CD4-positive, alpha-beta T cell treated with Interferon alpha-2 for 1 hour (primary cell): ENCODE measurements at regions not wholly inside any gene's neighbourhood (a gene's known extent, or its start where the extent isn't known, plus 50 kb on each side); places are given as distances from the start of the nearest gene placed in this dataset.

Experiments
- DNase-seq, 2 donors: peaks; one replicate each; pipeline ENCODE4 v3.0.0-alpha.2; 2020 to 2022

- no peak for DNase-seq
Observed at GRCh38 chr13:105825071-105825470, 710.4 kb downstream of the EFNB2 start.

- no peak for DNase-seq
Observed at GRCh38 chr13:105821337-105821736, 714.1 kb downstream of the EFNB2 start.

DNA sequence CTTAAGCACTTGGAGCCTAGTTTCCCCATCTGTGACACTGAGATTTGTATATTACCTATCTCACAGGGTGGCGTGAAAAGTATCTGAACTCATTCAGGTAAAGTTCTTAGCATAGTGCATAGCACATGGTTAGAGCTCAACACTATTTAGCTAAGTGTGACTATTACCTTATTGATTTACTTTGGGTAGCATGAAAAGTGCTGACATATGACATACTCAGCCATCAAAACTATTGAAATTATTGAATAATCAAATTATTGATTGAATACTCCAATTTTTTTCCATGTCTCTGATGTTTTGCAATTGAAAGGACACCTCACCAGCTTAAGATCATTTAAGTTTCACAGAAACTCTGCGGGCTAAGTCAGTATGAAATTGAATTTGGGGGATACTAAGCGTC lies 715.0 kb downstream of the EFNB2 start:
- DNase-seq, result no peak

DNA sequence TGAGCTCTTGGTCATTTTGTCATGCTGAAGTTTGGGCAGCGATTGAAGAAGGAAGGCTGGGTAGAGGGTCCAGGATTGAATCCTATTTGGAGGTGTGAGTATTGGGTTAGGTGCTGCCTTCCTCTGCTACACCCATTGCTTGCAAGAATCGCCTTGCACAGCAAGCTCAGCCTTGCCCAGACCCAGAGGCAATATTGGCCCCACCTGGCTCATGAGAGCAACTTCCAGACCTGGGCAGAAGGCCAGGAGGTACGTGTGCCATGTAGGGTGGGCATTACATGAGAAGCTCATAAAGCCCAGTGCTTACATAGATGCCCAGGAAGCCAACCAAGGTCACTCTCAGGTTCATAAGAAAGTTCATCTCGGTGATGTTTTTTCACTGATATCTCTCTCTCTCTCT lies 718.0 kb downstream of the EFNB2 start:
- DNase-seq, result no peak

GRCh38 chr13:105816994-105817393 lies 718.5 kb downstream of the EFNB2 start:
- DNase-seq, result no peak

GRCh38 chr13:105814902-105815250 lies 720.6 kb downstream of the EFNB2 start:
- no peak for DNase-seq

DNA sequence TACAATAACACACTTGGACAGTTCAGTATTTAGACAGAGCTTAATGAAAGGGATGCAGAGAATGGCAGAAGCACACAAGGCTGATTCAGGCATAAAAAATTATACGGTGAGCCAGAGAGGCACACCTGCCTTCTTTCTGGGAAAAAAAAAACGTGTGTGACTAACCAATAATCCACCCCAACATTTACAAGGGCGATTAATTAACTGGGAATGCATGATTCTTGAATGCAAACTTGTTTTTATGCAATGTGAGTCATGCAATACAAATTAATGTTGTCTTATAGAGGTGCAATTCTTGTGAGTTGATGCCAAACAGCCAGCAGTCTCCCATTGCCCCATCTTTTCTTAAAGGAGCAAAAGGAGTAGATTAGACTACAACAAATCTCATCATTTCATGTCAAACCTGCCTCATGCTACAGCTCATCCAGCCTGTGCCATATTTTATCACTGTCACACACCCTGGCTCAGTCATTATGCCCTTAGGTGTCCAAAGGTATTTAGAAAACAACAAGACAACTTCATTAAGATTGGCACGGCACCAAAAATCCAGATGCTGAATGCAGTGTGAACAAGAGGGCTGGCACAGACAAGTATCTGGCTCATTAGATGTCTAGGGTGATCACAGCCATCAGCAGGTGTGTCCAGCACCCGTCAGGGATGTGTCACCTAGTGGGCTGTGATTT lies 721.1 kb downstream of the EFNB2 start:
- no peak for DNase-seq

GRCh38 chr13:105806628-105806920 lies 728.9 kb downstream of the EFNB2 start:
- DNase-seq, result no peak

GRCh38 chr13:105805892-105806627 lies 729.4 kb downstream of the EFNB2 start:
- no peak for DNase-seq

- DNase-seq, result no peak
Observed at GRCh38 chr13:105804561-105805190, 730.8 kb downstream of the EFNB2 start.

GRCh38 chr13:105799155-105799554 lies 736.3 kb downstream of the EFNB2 start:
- DNase-seq, result no peak

- DNase-seq, result no peak
Observed at GRCh38 chr13:105798541-105798940, 736.9 kb downstream of the EFNB2 start.

DNA sequence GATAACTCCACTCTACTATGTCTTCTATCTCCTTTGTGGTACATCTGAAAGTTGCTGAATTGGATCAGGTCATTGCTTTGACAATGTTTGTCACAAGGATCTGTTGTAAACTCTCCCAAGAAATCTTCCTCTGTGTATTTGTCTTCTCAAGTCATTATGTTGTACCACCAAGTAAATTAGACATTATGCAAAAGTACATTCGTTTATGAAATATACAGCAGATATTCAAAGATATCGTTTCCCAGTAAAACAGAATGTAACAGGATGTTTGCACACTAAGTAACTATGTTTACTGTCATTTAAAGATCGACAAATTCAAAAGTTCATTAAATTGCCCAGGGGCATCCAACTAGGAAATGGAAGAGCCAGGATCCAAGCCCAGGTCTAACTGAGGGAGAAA lies 739.4 kb downstream of the EFNB2 start:
- no peak for DNase-seq

GRCh38 chr13:105790923-105791322 lies 744.5 kb downstream of the EFNB2 start:
- no peak for DNase-seq

DNA sequence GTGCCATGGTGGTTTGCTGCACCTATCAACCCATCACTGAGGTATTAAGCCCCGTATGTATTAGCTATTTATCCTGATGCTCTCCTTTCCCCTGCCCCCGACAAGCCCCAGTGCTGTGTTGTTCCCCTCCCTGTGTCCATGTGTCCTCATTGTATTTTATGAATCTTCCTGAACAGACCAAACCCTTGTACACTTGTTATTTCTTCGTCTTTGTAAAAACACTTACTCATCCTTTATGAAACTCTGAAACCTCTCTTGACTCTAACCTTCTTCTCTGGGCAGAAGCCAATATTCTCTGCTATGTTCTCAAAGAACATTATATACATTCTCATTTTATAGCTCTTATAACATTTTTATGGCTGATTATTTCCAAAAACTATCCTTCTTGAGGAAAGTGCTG lies 746.9 kb downstream of the EFNB2 start:
- DNase-seq, result no peak

GRCh38 chr13:105787632-105788031 lies 747.8 kb downstream of the EFNB2 start:
- no peak for DNase-seq

- no peak for DNase-seq
Observed at GRCh38 chr13:105785436-105785835, 750.0 kb downstream of the EFNB2 start.

DNA sequence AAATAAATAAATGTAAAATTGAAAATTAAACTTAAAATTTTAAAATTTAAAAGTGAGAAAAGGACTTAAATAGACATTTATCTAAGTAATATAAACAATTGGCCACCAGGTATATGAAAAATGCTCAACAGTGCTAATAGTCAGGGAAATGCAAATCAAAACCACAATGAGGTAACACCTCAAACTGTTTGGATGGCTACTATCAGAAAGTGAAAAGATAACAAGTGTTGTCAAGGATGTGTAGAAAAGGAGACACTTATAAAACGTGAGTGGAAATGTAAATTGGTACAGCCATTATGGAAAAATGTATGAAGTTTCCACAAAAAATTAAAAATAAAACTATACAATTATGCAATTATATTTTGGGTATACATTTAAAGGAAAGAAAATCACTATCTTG lies 752.2 kb downstream of the EFNB2 start:
- DNase-seq, result no peak

DNA sequence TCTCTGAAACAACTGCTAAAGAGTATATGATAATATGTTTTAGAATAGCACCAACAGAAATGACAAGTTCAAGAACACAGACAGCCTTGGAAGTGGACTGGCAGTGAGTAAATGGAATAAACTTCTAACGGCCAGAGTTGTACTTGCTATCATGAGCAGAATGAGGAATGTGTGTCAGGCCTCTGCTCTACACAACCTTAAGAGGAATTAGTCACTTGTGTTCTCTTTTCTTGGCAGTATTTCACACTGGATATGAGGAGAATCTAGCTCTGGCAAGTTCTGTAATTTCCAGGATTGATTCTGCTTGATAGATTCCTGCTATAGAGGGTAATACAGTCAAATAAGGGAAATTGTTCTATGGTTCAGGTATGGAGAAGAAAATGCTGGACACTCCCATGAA lies 757.3 kb downstream of the EFNB2 start:
- DNase-seq, result no peak

GRCh38 chr13:105774739-105775460 lies 760.6 kb downstream of the EFNB2 start:
- no peak for DNase-seq

DNA sequence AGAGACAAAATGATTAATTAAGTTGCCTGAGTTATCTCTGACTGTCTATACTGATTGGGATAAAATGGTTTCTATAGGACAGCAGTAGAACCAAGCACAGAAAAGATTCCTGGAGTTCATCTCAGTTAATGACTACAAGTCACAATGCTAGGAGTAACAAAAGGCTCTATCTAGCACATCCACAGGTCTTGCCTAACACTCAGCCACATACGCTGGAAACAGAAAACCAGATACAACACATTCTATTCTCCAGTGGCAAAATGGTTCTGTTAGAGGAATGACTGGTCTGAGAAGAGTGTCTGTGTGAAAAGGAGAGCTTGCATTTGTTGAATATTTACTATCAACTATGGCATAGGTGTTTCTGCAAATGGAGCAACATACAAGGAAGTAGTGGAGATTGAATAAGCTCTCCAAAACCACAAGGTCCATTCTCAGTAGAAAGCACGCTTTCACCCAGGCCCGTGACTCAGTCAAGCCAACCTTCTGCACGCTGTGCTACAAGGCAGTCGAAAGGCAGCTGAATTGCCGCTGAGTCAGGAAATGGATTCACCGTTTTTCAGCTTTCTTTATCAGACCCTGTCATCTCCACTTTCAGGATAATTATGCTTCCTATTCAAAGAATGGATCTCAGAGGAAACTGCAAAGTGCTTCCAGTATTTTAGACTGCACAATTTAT lies 761.5 kb downstream of the EFNB2 start:
- DNase-seq, result no peak

GRCh38 chr13:105773241-105773640 lies 762.2 kb downstream of the EFNB2 start:
- no peak for DNase-seq

GRCh38 chr13:105764486-105764885 lies 771.0 kb downstream of the EFNB2 start:
- no peak for DNase-seq
